GM18519 (cell line): ENCODE measurements at regions not wholly inside any gene's neighbourhood (a gene's known extent, or its start where the extent isn't known, plus 50 kb on each side); places are given as distances from the start of the nearest gene placed in this dataset.
"Not testable (repeated sequence)": the region's sequence is repeated elsewhere in the genome, so short reads cannot be mapped to it uniquely, and the experiment has no call there.

Experiments
- ATAC-seq: cut with Tn5 transposase; IDR thresholded peaks from one replicate; pipeline ENCODE4 v1.9.1; 2021; ENCODE audit warnings: mild to moderate bottlenecking, moderate library complexity; ENCODE audit not compliant: unreplicated experiment, low FRiP score

DNA sequence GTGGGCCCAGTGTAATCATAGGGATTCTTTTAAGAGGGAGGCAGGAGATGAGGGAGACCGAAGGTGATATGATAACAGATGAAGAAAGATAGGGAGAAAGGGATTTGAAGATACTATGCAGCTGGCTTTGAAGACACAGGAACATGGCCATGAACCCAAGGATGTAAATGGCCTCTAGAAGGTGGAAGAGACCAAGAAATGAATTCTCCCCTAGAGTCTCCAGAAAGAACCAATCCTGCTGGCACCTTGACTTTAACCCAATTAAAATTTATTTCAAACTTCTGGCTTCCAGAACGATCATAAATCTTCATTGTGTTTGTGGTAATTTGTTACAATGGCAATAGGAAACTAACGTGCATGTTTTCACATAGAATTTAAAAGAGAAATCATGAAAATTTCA is 95.0 kb upstream of the GORAB start:
- ATAC-seq: no peak

DNA sequence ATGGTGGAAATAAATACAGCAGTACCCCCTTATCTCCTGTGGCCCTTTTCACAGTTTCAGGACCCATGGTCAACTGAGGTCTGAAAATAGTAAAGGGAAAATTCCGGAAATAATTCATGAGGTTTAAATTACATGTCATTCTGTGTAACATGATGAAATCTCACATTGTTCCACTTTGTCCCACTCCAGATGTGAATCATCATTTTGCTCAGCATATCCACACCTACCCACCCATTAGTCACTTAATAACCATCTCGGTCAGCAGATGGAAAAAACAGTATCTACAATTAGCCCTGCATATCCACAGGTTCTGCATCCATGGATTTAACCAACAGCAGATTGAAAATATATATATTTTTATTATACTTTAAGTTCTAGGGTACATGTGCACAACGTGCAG is 86.9 kb upstream of the GORAB start:
- ATAC-seq: no peak

DNA sequence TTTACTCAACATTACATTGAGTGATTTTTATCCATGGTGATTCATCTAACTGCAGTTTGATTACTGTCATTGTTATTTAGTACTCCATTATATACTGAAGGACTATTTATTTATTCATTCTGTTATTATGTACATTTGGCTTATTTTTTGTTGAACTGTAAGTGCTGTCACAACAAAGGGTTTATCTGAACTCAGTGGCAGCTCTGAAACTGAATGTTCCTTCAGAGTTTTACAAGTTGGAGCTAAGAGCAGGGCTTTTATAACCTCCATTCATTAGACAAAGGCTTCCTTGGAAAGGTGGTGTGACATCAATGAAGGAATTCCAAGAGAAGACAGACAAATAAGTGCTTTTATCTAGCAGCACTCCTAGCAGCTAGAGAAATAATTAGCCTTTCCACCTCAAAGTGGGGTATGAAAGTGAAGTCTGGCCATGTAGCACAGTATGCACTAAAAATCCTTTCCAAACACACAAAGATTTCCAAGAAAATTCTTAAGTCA is 83.3 kb upstream of the GORAB start:
- no peak for ATAC-seq

DNA sequence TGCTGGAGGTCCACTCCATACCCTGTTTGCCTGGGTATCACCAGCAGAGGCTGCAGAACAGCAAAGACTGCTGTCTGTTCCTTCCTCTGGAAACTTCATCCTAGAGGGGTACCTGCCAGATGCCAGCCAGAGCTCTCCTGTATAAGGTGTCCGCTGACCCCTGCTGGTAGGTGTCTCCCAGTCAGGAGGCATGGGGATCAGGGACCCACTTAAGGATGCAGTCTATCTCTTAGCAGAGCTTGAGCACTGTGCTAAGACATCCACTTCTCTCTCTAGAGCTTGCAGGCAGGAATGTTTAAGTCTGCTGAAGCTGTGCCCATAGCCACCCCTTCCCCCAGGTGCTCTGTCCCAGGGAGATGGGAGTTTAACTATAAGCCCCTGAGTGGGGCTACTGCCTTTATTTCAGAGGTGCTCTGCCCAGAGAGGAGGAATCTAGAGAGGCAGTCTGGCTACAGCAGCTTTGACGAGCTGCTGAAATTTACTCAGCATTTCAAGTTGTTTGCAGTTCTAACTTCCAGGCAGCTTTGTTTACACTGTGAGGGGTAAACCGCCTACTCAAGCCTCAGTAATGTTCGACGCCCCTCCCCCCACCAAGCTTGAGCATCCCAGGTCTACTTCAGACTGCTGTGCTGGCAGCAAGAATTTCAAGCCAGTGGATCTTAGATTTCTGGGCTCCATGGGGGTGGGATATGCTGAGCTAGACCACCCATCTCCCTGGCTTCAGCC is 74.5 kb upstream of the GORAB start:
- ATAC-seq: not testable (repeated sequence)

DNA sequence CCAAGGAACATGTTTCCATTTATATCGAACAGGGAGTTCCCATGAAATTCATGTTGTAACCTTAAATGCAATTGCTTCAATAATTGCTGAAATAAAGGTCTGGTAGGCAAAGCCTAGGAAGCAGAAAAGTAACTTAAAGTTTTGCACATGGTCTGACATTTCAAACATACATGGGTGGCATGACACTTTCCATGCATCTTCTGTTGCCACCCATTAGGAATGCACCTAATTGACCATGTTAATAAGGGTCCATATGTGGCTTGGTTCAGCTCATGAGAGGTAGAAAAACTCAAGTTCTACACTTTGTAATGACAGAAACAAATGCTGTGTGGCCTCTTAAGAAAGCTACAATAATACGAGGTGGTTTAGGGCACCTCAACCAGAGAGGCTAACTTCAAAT is 72.0 kb upstream of the GORAB start:
- no peak for ATAC-seq

DNA sequence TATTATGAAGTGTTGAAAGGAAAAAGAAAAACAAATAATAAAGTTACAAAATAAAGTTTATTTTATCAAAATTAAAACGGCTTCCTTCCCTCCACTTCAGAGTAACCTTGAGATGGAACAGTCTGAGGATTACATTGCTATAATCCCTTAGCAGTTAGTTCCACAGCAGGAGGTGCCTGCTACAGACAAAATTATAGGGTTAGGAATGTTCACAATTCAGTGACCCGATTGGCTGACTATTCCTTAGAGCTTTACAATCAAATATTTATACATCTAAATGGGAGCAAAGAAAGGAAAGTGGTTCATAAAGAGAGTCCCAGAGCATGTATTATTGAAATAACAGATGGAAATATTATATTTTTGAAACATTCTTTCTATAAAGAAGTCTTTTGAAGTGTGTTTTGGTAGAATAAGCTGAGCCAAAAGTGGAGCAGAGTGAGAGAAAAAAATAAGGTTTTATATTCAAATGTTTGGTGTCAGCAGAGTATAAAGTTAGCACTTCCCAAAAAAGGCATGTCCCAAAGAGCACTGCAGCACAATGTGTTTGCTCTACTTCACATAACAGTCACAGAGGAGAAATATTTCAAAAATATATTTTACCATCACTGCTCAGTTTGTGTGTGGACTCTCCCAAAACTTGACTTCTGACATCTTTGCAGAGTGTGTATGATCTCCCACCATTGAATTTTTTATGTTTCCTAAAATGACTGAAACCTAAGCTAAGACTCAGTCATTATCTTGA is 71.4 kb upstream of the GORAB start:
- ATAC-seq: no peak

DNA sequence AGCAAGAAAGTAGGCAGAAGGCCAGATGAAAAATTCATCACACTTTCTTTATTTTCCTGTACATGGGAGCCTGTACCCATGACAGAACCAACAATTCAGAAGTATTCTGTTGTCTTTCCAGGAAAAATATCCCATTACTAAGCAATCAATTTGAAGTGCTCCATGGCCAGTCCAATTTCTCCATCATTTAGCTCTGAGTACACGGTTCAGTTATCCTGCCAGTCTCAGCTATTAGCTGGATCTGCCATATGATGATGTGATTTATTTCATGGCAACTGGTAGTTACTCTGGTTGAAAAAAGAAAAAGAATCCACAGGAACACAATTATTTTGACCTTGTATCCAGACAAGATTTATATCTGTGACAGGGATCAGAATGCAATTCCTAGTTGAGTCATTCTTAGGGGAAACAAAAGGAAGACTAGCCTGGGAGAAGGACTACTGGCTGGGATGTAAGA is 70.6 kb upstream of the GORAB start:
- ATAC-seq: no peak

DNA sequence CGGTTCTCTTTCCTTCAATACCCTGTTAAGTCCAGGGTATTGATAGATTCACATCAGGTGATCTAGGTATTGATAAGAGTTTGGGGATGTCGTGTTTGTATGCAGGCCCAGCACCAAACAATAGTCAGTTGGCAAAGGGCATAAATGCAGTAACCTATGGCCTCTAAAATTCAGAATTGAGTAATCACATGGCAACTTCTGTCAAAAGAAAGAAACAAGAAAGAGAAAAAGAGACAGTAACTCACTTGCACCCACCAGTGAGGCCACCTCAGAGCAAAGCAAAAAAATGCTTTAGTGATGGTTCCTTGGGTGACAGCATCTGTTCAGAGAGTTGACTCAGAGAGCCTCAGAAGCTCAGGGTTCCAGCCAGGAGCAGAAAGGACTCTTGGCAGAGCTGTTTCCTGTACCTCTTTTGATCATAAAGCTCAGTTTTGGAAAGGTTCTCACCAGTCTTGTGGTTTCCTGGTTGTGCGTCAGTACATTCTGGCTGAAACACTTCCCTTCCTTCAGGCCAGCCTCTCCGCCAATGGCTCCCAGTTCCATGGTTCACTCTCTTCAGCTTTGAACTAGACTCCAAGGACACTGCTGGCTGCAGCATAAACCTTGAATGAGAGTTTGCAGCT is 70.1 kb upstream of the GORAB start:
- ATAC-seq: no peak

DNA sequence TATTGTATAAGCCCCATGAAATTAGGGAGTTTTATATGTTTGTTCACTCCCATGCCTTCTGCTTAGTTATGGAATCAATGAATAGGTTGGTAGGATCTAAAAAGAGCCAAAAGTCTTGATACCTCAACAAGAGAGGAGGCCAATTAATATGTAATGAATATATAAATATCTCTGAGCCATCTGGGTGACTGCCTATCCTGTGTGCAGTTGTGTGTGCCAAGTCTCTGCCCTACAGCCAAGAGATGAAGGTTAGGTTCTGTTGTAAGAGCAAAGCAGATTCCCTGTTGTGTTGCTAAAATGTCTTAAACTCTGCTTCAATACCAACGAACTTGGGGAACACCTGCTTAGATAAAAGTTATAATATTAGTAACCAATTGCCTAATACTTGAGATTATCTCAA is 61.8 kb upstream of the GORAB start:
- no peak for ATAC-seq

DNA sequence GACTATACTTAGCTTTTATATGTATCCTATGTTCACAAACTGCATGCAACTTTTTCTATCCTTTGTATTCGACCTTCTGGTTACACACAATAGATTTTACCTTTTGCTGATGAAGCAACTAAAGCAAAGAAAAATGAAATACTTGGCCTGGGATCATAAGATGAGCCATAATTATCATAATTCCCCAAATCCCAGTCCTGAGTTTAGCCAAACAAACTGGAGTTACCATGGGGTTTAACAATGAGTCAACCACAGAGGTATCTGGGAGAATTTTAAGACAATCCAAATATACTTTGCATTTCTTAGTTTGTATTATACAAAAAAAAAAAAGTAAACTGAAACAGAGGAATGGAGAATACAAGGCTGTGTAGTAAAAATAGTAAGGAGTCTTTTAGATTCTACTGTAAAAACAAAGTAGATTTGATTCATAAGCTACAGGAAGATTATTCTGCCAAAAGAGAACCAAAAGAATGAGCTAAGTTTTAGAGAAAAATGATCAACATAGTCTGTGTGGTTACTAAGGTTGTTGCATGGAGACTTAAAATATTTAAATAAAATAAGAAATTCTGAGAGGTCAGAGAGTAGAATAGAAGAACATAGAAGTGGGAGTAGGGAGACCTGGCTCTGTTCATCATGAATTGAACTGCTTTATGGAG is 60.4 kb upstream of the GORAB start:
- ATAC-seq: no peak

DNA sequence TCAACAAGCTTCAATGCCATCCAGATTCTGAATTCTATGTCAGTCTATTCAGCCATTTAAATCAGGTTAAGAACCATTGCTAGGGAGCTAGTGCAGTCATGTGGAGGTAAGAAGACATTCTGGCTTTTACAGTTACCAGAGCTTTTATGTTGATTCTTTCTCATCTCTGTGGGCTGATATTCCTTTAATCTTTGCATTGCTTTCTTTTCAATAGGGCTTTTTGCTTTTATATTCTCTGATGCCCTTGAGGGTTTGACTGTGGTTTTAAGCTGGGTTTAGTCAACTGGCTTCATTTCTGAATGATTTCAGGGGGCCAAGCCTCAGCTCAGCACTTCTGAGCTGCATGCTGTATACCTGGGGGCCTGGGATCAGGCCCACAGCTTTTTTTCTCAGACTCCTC is 51.0 kb upstream of the GORAB start:
- no peak for ATAC-seq
